ENCODE measurements at regions not wholly inside any gene's neighbourhood (a gene's known extent, or its start where the extent isn't known, plus 50 kb on each side); places are given as distances from the start of the nearest gene placed in this dataset.
"Not testable (repeated sequence)": the region's sequence is repeated elsewhere in the genome, so short reads cannot be mapped to it uniquely, and the experiment has no call there.

DNA sequence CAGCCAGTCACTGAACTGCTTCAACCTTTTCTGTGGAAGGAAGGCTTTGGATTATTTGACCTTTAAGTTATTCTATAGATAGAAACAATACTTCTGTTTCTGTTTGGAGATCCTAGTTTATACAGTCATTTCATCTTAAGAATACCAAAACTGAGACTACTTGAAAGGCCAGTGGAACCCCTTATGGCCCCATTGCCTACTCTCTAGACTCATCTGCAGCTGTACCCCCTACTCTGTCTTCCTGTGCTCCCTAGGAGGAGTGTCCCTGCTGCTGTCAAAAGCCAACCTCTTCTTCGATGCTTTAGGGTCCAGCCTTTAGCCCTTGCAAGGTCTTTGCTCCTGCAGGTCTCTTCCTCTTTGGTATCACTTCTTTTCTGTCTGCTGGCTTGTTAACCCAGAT lies 169.6 kb downstream of the EDEM1 start:
- no peak for DNase-seq (ENCODE audit: low read depth in 2 of 2)

DNA sequence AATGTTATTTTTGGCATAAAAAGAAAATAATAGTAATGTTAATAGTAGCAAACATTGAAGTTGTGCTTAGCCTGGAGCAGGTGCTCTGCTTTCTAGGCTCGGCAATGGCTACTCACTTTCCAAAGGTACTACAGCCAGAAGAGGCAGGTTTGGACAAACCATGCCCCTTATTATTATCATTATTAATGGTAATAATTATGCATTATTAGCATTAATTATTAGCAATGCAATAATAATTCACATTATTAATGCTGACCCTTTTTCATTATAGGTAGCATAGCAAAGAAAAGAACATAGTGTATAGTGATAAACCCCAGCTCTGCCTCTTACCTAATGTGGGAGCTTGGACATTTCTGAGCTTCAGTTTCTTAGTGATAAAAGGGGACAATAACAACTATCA lies 171.4 kb downstream of the EDEM1 start:
- no peak for DNase-seq (ENCODE audit: low read depth in 2 of 2)

DNA sequence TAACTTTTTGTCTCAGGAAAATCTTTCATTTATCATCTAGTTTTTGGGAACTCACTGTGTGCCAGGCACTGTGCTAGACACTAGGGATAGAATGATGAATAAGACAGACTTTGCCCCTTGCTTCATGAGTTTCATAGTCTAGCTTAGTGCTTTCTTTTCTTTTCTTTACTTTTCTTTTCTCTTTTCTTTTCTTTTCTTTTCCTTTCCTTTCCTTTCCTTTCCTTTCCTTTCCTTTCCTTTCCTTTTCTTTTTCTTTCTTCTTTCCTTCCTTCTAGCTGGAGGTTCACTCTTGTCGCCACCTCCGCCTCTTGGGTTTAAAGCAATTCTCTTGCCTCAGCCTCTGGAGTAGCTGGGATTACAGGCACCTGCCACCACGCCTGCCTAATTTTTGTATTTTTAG lies 172.9 kb downstream of the EDEM1 start:
- no peak for DNase-seq (ENCODE audit: low read depth in 2 of 2)

- DNase-seq (ENCODE audit: low read depth in 2 of 2): no peak
Observed at GRCh38 chr3:5366746-5367145, 179.2 kb downstream of the EDEM1 start.

DNA sequence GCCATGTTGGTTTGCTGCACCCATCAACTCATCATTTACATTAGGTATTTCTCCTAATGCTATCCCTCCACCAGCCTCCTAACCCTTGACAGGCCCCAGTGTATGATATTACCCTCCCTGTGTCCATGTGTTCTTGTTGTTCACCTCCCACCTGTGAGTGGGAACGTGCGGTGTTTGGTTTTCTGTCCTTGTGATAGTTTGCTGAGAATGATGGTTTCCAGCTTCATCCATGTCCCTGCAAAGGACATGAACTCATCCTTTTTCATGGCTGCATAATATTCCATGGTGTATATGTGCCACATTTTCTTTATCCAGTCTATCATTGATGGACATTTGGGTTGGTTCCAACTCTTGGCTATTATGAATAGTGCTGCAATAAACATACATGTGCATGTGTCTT lies 184.0 kb downstream of the EDEM1 start:
- DNase-seq (ENCODE audit: low read depth in 2 of 2): not testable (repeated sequence)

DNA sequence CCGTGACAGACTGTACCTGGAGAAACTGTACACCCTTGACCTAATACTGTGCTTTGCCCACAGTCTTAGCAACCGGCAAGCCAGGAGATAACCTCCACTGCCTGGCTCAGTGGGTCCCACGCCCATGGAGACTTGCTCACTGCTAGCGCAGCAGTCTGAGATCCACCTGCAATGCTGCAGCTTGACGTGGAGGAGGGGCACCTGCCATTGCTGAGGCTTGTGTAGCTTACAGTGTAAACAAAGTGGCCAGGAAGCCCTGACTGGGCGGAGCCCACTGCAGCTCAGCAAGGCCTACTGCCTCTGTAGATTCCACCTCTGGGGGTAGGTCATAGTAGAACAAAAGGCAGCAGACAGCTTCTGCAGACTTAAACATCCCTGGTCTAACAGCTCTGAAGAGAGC lies 189.3 kb downstream of the EDEM1 start:
- no peak for DNase-seq (ENCODE audit: low read depth in 2 of 2)

DNA sequence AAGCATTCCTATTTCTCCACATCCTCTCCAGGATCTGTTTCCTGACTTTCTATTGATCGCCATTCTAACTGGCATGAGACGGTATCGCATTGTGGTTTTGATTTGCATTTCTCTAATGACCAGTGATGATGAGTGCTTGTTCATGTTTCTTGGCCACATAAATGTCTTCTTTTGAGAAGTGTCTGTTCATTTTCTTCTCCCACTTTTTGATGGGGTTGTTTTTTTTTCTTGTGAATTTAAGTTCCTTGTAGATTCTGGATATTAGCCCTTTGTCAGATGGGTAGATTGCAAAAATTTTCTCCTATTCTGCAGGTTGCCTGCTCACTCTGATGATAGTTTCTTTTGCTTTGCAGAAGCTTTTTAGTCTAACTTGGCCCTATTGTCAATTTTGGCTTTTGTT lies 191.8 kb downstream of the EDEM1 start:
- DNase-seq (ENCODE audit: low read depth in 2 of 2): not testable (repeated sequence)

DNA sequence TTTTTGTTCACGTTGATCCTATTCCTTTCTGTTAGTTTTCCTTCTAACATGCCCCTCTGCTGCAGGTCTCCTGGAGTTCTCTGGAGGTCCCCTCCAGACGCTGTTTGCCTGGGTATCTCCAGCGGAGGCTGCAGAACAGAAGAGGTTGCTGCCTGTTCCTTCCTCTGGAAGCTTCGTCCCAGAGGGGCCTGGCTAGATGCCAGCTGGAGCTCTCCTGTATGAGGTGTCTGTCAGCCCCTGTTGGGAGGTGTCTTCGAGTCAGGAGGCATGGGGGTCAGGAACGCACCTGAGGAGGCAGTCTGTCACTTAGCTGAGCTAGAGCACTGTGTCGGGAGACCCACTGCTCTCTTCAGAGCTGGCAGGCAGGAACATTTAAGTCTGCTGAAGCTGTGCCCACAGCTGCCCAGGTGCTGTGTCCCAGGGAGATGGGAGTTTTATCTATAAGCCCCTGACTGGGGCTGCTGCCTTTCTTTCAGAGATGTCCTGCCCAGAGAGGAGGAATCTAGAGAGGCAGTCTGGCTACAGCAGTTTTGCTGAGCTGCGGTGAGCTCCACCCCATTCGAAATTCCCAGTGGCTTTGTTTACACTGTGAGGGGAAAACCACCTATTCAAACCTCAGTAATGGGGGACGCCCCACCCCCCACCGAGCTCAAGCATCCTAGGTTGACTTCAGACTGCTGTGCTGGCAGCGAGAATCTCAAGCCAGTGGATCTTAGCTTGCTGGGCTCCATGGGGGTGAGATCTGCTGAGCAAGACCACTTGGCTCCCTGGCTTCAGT lies 196.2 kb downstream of the EDEM1 start:
- not testable (repeated sequence) for DNase-seq (ENCODE audit: low read depth in 2 of 2)

GRCh38 chr3:5384557-5385236 lies 197.2 kb downstream of the EDEM1 start:
- DNase-seq (ENCODE audit: low read depth in 2 of 2): no peak

GRCh38 chr3:5388091-5388490 lies 200.6 kb downstream of the EDEM1 start:
- DNase-seq (ENCODE audit: low read depth in 2 of 2): no peak

- DNase-seq (ENCODE audit: low read depth in 2 of 2): no peak
Observed at GRCh38 chr3:5389057-5389456, 201.6 kb downstream of the EDEM1 start.

DNA sequence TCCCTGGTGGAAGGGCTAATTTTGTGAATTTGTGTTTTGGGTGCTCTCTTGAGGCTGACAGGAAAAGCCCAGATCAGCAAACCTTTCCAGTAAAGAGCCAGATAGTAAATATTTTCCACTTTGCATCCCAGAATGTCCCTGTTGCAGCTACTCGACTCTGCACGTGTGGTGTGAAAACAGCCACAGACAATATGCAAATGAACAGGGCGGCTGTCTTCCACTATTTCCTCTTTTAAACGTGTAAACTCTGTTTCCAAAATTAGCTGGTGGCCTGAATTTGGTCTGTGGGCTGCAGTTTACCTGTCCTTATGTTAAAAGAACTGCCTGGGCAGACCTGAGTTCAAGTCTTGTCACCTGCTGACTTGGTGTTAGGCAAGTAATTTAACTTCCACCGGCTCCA lies 202.7 kb downstream of the EDEM1 start:
- DNase-seq (ENCODE audit: low read depth in 2 of 2): no peak

GRCh38 chr3:5390936-5391625 lies 203.6 kb downstream of the EDEM1 start:
- DNase-seq (ENCODE audit: low read depth in 2 of 2): no peak

- DNase-seq (ENCODE audit: low read depth in 2 of 2): no peak
Observed at GRCh38 chr3:5401002-5401401, 213.5 kb downstream of the EDEM1 start.

- no peak for DNase-seq (ENCODE audit: low read depth in 2 of 2)
Observed at GRCh38 chr3:5404718-5405117, 217.2 kb downstream of the EDEM1 start.

GRCh38 chr3:5411786-5412185 lies 224.3 kb downstream of the EDEM1 start:
- no peak for DNase-seq (ENCODE audit: low read depth in 2 of 2)

DNA sequence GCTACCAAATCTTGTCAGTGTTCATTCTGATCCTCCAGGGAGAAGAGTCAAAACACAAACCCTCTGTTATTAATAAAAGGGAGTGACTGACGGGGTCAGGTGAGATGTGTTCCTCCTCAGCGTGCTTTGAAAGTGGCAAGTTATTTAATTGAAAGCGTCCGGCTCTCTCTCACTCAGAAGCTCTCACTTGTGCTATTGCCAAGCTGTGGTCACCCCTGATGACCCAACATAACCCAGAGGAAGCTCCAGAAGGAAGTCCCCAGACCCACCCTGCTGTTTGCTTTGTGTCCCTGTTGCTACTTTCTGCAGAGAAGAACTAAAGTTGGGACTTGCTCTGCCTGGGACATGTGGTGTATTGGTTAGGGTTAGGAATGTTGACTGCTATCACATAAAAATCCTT lies 235.6 kb downstream of the EDEM1 start:
- DNase-seq (ENCODE audit: low read depth in 2 of 2): no peak

GRCh38 chr3:5423523-5423922 lies 236.0 kb downstream of the EDEM1 start:
- no peak for DNase-seq (ENCODE audit: low read depth in 2 of 2)

GRCh38 chr3:5425371-5425770 lies 237.9 kb downstream of the EDEM1 start:
- DNase-seq (ENCODE audit: low read depth in 2 of 2): no peak

DNA sequence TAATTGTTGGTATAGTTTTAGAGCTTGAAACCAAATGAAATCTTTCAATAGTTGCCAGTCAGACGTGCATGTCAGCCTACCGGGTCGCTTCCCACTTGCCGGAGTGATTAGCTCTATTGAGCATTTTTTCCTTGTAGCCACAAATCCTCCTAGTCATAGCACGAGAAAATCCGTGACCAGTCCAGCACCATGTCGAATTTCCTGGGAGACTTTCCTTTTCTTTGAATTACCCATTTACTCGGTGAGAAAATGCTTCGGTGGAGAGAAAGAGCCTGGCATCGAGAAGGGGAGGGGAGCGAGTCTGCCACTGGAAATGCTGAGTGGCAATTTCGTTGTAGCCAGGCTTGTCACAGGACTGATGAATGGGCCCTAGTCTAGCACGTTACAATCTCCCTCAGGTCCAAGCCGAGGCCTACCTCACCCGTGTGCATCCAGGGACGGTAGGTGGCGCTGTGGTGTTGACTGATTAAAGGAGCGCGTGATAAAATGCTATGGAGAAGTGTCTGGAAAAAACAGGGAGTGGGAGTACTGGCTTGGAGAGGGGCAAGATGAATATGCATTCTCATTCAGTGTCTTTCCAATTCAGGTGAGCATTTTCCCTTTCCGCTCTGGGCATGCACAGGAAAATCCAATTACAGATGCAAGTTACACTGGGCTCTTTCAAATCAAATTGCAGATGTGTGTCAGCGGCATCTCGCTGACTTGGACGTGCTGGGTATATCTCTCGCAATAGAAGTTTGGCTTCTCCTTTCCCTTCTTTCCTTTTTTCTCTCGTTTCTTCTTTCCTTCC lies 238.8 kb downstream of the EDEM1 start:
- peak; percentile 64 to 73 for DNase-seq (ENCODE audit: low read depth in 2 of 2)

DNA sequence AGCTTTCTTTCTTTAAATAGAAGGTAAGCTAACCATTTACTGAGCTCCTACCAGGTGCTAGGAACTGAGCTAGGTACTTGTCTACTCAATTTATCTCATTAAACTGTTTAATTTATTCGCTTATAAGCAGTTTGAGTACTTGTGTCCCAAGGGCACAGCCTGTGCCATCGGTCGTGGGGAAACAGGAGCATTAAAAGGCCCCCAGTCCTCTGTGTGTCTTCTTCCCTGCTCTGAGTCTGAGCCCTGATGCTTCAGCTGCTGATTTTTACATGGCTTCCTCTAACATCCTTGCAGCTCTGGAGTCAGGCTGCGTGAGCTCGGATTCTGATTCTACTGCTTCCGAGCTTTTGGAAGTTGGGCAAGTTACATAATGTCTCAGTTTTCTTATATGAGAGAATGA lies 239.5 kb downstream of the EDEM1 start:
- DNase-seq (ENCODE audit: low read depth in 2 of 2): no peak

- DNase-seq (ENCODE audit: low read depth in 2 of 2): no peak
Observed at GRCh38 chr3:5427938-5428337, 240.4 kb downstream of the EDEM1 start.

All from stimulated activated CD4-positive, alpha-beta T cell treated with anti-CD3 and anti-CD28 coated beads, Interleukin-4, amount 100 ng/mL, for 48 hours (primary cell).